Gastroesophageal sphincter (tissue), 4 donors: ENCODE measurements at regions not wholly inside any gene's neighbourhood (a gene's known extent, or its start where the extent isn't known, plus 50 kb on each side); places are given as distances from the start of the nearest gene placed in this dataset.

ENCODE experiments used
- ATAC-seq: fragments of 150-250 bp; one replicate; pipeline ENCODE4 v1.9.1; 2016; ENCODE audit warnings: mild to moderate bottlenecking, moderate library complexity
- H3K27ac ChIP-seq, 4 donors: fragments of 200-600 bp; sonication (generic) in 3 of 4; 1 replicate in 3 of 4; 2 replicates in 1 of 4; pipeline ENCODE4 v1.5.1; 2016 to 2019
- H3K27me3 ChIP-seq: fragments of 200-600 bp; sonication (generic); one replicate; pipeline ENCODE4 v1.5.1; 2019
- H3K36me3 ChIP-seq, 2 donors: fragments of 200-600 bp; sonication (generic); one replicate each; pipeline ENCODE4 v1.5.1; 2019; ENCODE audit warnings: control low read depth in 1 of 2
- H3K4me1 ChIP-seq, 3 donors: fragments of 200-600 bp; sonication (generic); 1 replicate in 2 of 3; 2 replicates in 1 of 3; pipeline ENCODE4 v1.5.1; 2016 to 2019; ENCODE audit warnings: control low read depth in 2 of 3
- H3K4me3 ChIP-seq, 2 donors: fragments of 200-600 bp; sonication (generic); one replicate each; pipeline ENCODE4 v1.5.1; 2019; ENCODE audit warnings: mild to moderate bottlenecking in 1 of 2, moderate library complexity in 1 of 2
- H3K9me3 ChIP-seq, 3 donors: fragments of 200-600 bp; sonication (generic); one replicate each; pipeline ENCODE4 v1.5.1; 2017 to 2019; ENCODE audit warnings: control low read depth in 2 of 3
- EP300 ChIP-seq: sonication (generic); formaldehyde crosslinking; IDR thresholded peaks from one replicate; pipeline ENCODE4 v1.6.1; 2017; ENCODE audit warnings: antibody characterized with exemption, mild to moderate bottlenecking
- POLR2A ChIP-seq, 2 donors: fragments of 450-650 bp; IDR thresholded peaks; one replicate each; pipeline ENCODE4 v1.6.1; 2017; ENCODE audit warnings: antibody characterized with exemption in 2 of 2, mild to moderate bottlenecking in 2 of 2, moderate library complexity in 1 of 2
- POLR2AphosphoS5 ChIP-seq: sonication (generic); formaldehyde crosslinking; IDR thresholded peaks from one replicate; pipeline ENCODE4 v1.6.1; 2017; ENCODE audit warnings: antibody characterized with exemption
- WGBS, 2 donors: methylation state at CpG; one replicate each; pipeline ENCODE4 v1.1.5; 2018; ENCODE audit warnings: low coverage in 1 of 2; 5-methylcytosine and 5-hydroxymethylcytosine counted together
- TF ChIP-seq, protein P1 (sequence below), 4 experiments: fragments of 200-600 bp in 2 of 4; fragments of 450-650 bp in 2 of 4; sonication (generic) in 1 of 4; IDR thresholded peaks; one replicate each; pipeline ENCODE4 v1.5.1; 2017 to 2019; ENCODE audit warnings: antibody characterized with exemption in 4 of 4, mild to moderate bottlenecking in 2 of 4, moderate library complexity in 2 of 4

GRCh38 chr6:21800948-21801438, 207.4 kb downstream of the SOX4 start:
- Histone ChIP-seq H3K27ac (peak overlapping the region in 1 of 4 donors; percentile 32), H3K36me3 (no peaks in the 10 kb centered on the region), H3K4me1 (peaks cover 0 to 17% (median 3%) of the 10 kb centered on the region in 3 donors), H3K4me3 (no peak overlapping the region), H3K27me3 (no peaks in the 10 kb centered on the region), H3K9me3 (no peaks in the 10 kb centered on the region)
- ATAC-seq, result no peak
- TF ChIP-seq EP300 (no peak), POLR2AphosphoS5 (no peak)
- 86 to 90% methylated on average over 3 to 10 of the region's 11 CpGs for WGBS, 2 donors

DNA sequence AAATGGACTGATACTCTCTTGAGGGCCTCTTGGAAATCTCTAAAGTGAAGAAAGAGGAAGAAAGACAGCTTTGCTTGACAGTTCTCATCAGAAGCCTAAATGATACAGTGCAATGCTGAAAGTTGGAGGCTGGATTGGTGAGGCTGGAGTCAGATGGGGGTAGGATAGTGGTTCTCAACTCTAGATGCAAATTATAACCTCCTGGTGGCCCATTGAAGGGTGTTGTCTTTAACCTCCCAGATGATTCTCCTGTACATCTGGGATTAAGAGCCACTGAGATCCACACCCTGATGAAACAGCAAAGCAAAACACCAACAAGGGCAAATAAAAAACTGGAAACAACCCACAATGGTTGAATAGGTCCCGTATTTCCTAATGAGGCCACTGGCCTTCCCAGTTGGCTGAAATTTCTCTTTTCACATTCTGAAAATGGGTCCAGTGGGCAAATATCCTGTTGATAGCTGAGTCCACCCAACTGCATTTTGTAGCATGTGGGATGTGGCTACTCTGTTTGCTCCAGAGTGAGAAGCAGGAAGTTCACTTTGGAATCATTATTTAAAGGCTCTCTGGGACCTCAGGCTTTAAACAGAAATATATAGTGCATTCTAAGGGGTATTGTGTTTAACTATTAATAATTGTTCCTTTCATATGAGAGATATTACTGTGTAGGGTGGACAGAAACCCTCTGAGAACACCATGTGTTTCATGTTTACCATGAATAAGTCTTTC, 208.1 kb downstream of the SOX4 start:
- Histone ChIP-seq H3K36me3 (no peaks in the 10 kb centered on the region), H3K9me3 (no peaks in the 10 kb centered on the region), H3K27me3 (no peaks in the 10 kb centered on the region), H3K4me1 (peaks cover 0 to 17% (median 3%) of the 10 kb centered on the region in 3 donors), H3K27ac (peak overlapping the region in 2 of 4 donors; percentile 32 to 38), H3K4me3 (no peak overlapping the region)
- TF ChIP-seq POLR2AphosphoS5 (no peak), EP300 (no peak), POLR2A (IDR thresholded peaks at IDR 0.05) (no peak)
- TF ChIP-seq, protein P1, sequence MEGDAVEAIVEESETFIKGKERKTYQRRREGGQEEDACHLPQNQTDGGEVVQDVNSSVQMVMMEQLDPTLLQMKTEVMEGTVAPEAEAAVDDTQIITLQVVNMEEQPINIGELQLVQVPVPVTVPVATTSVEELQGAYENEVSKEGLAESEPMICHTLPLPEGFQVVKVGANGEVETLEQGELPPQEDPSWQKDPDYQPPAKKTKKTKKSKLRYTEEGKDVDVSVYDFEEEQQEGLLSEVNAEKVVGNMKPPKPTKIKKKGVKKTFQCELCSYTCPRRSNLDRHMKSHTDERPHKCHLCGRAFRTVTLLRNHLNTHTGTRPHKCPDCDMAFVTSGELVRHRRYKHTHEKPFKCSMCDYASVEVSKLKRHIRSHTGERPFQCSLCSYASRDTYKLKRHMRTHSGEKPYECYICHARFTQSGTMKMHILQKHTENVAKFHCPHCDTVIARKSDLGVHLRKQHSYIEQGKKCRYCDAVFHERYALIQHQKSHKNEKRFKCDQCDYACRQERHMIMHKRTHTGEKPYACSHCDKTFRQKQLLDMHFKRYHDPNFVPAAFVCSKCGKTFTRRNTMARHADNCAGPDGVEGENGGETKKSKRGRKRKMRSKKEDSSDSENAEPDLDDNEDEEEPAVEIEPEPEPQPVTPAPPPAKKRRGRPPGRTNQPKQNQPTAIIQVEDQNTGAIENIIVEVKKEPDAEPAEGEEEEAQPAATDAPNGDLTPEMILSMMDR (IDR thresholded peaks at IDR 0.05), result no peak
- 40% methylated on average over 1 of the region's 1 CpG; no CpG with 5 or more reads in 1 of the 2 donors for WGBS, 2 donors
- no peak for ATAC-seq

- H3K36me3 ChIP-seq, result no peaks in the 10 kb centered on the region
- no peaks in the 10 kb centered on the region for H3K9me3 ChIP-seq
- H3K27ac ChIP-seq, result peak overlapping the region in 2 of 4 donors; percentile 32 to 38
- no peak overlapping the region for H3K4me3 ChIP-seq
- ATAC-seq, result no peak
- WGBS, 2 donors, result 58% methylated on average over 2 of the region's 2 CpGs; no CpG with 5 or more reads in 1 of the 2 donors
- TF ChIP-seq POLR2AphosphoS5 (no peak), EP300 (no peak), POLR2A (IDR thresholded peaks at IDR 0.05) (no peak)
- TF ChIP-seq, protein P1 (IDR thresholded peaks at IDR 0.05), result no peak
- no peaks in the 10 kb centered on the region for H3K27me3 ChIP-seq
- peaks cover 0 to 20% (median 3%) of the 10 kb centered on the region in 3 donors for H3K4me1 ChIP-seq
Observed at GRCh38 chr6:21802175-21802822, 208.7 kb downstream of the SOX4 start.

DNA sequence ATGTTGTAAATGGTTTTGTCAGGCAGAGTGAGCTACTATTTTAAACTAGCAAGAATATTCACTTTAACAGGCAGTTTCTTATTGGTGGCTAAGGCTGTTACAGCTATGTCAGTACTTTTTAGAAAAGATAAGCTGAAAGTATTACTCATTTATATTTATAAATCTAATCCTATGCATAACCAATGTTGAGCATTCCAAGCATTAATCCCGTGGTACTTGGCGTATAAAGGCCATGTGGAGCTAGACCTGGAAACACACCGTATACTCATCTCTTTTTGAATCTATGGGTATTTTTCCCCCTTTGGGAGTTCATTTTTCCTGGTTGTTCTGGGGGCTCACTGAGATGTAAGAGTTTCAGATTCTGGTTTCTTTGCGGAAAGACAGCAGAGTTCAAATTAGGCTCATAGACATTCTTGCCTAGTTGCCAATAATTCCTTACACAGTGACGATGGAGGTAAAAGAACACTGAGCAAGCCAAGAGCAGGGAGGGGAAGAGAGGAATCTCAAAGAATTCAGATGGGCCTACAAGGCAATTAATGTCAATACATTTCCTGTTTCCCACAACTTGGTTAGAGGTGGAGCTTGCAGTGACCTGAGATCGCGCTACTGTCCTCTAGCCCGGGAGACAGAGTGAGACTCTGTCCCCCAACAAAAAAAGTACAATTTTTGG, 211.5 kb downstream of the SOX4 start:
- peak; percentile 47 for ATAC-seq
- Histone ChIP-seq H3K4me3 (no peak overlapping the region), H3K27ac (peak overlapping the region; percentile 37 to 72 (median 52)), H3K27me3 (no peaks in the 10 kb centered on the region), H3K4me1 (peaks cover 2 to 46% (median 3%) of the 10 kb centered on the region in 3 donors), H3K36me3 (no peaks in the 10 kb centered on the region), H3K9me3 (no peaks in the 10 kb centered on the region)
- 52 to 60% methylated on average over 7 of the region's 8 CpGs for WGBS, 2 donors
- no peak for TF ChIP-seq POLR2AphosphoS5
- no peak for TF ChIP-seq POLR2A (IDR thresholded peaks at IDR 0.05)
- TF ChIP-seq, protein P1 (IDR thresholded peaks at IDR 0.05), result no peak
- TF ChIP-seq EP300, result no peak

- TF ChIP-seq, protein P1 (IDR thresholded peaks at IDR 0.05), result no peak
- TF ChIP-seq POLR2AphosphoS5 (no peak), EP300 (no peak), POLR2A (IDR thresholded peaks at IDR 0.05) (no peak)
- ATAC-seq, result no peak
- H3K4me3 ChIP-seq, result no peak overlapping the region
- peaks cover 0 to 42% (median 2%) of the 10 kb centered on the region in 3 donors for H3K4me1 ChIP-seq
- 38 to 59% methylated on average over 2 of the region's 2 CpGs for WGBS, 2 donors
- H3K9me3 ChIP-seq, result no peaks in the 10 kb centered on the region
- H3K36me3 ChIP-seq, result no peaks in the 10 kb centered on the region
- peak overlapping the region in 3 of 4 donors; percentile 11 to 68 (median 67) for H3K27ac ChIP-seq
- H3K27me3 ChIP-seq, result no peaks in the 10 kb centered on the region
Observed at GRCh38 chr6:21807299-21808044, 213.9 kb downstream of the SOX4 start.
